PFSK-1 (cell line): ENCODE measurements at regions not wholly inside any gene's neighbourhood (a gene's known extent, or its start where the extent isn't known, plus 50 kb on each side); places are given as distances from the start of the nearest gene placed in this dataset.

Source experiments
- POLR2AphosphoS5 ChIP-seq: IDR thresholded peaks from 2 replicates; pipeline ENCODE4 v1.6.1; 2012; ENCODE audit warnings: low read depth, mild to moderate bottlenecking, control low read depth, low read length, moderate library complexity
- SIN3A ChIP-seq: IDR thresholded peaks from 2 replicates; pipeline ENCODE4 v1.6.1; 2012; ENCODE audit warnings: mild to moderate bottlenecking, low read length, moderate library complexity, borderline replicate concordance; ENCODE audit not compliant: insufficient read depth
- TAF1 ChIP-seq: IDR thresholded peaks from 2 replicates; pipeline ENCODE4 v1.6.1; 2012; ENCODE audit warnings: low read length, control low read depth, borderline replicate concordance; ENCODE audit not compliant: insufficient read depth
- TF ChIP-seq, protein P1 (sequence below), 2 experiments: IDR thresholded peaks; 2 replicates each; pipeline versions ENCODE4 v1.6.1 to v1.8.0; 2011 to 2012; ENCODE audit warnings: low read depth in 2 of 2, low read length in 2 of 2, control low read depth in 1 of 2, inconsistent platforms in 1 of 2, mild to moderate bottlenecking in 1 of 2, moderate library complexity in 1 of 2; ENCODE audit not compliant: insufficient read depth in 1 of 2

DNA sequence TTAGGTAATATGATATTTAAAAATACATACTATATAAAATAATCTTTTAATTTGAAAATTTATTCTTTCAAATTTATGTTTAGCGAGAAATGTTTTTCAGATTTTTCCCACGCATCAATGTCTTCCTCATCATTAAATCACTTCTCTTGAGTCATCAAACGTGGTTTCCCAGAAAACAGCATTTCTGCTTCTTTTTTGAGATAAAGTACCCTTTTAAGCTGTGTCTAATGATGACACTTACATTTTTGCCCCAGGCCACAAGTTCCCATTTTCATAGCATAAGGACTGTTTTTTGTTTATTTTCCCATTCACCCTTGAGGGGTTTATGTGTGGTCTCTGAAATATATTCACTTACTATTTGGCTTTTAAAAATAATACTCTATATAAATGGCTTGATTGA is 139.0 kb upstream of the HS3ST3A1 start:
- no peak for TF ChIP-seq POLR2AphosphoS5
- no peak for TF ChIP-seq TAF1
- no peak for TF ChIP-seq SIN3A
- TF ChIP-seq, protein P1, sequence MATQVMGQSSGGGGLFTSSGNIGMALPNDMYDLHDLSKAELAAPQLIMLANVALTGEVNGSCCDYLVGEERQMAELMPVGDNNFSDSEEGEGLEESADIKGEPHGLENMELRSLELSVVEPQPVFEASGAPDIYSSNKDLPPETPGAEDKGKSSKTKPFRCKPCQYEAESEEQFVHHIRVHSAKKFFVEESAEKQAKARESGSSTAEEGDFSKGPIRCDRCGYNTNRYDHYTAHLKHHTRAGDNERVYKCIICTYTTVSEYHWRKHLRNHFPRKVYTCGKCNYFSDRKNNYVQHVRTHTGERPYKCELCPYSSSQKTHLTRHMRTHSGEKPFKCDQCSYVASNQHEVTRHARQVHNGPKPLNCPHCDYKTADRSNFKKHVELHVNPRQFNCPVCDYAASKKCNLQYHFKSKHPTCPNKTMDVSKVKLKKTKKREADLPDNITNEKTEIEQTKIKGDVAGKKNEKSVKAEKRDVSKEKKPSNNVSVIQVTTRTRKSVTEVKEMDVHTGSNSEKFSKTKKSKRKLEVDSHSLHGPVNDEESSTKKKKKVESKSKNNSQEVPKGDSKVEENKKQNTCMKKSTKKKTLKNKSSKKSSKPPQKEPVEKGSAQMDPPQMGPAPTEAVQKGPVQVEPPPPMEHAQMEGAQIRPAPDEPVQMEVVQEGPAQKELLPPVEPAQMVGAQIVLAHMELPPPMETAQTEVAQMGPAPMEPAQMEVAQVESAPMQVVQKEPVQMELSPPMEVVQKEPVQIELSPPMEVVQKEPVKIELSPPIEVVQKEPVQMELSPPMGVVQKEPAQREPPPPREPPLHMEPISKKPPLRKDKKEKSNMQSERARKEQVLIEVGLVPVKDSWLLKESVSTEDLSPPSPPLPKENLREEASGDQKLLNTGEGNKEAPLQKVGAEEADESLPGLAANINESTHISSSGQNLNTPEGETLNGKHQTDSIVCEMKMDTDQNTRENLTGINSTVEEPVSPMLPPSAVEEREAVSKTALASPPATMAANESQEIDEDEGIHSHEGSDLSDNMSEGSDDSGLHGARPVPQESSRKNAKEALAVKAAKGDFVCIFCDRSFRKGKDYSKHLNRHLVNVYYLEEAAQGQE (IDR thresholded peaks at IDR 0.05; ENCODE audit: insufficient read depth in 1 of 2, low read depth in 2 of 2, low read length in 2 of 2) = no peak
